ENCODE measurements at regions not wholly inside any gene's neighbourhood (a gene's known extent, or its start where the extent isn't known, plus 50 kb on each side); places are given as distances from the start of the nearest gene placed in this dataset.
"Not testable (repeated sequence)": the region's sequence is repeated elsewhere in the genome, so short reads cannot be mapped to it uniquely, and the experiment has no call there.

- DNase-seq (peak in 1 of 5 donors; percentile 4), FAIRE-seq (no peak)
- Histone ChIP-seq H3K9ac (ENCODE audit: low read length in 3 of 3) (no peak overlapping the region), H3K27ac (ENCODE audit: low read depth in 2 of 2, low read length in 2 of 2) (no peak overlapping the region), H3K9me3 (ENCODE audit: control insufficient read depth in 2 of 3, insufficient read depth in 1 of 3, low read length in 3 of 3) (no peaks in the 10 kb centered on the region), H3K4me3 (ENCODE audit: low read length in 3 of 3) (no peak overlapping the region), H3K4me1 (ENCODE audit: control insufficient read depth in 2 of 3, insufficient read depth in 2 of 3, low read depth in 1 of 3, low read length in 3 of 3) (no peaks in the 10 kb centered on the region), H3K27me3 (ENCODE audit: control insufficient read depth, insufficient read depth, low read length) (no peaks in the 10 kb centered on the region), H3K36me3 (ENCODE audit: control insufficient read depth in 2 of 3, insufficient read depth in 3 of 3, low read length in 3 of 3) (no peaks in the 10 kb centered on the region)
- intact Hi-C loops (cut with DNase I): no loop called here
- TF ChIP-seq CTCF (IDR thresholded peaks at IDR 0.05; ENCODE audit: borderline replicate concordance, extremely low read depth, insufficient read depth): no peak
Measured at GRCh38 chr6:137631323-137631722, 137.1 kb upstream of the OLIG3 start.

- H3K36me3 ChIP-seq (ENCODE audit: control insufficient read depth in 2 of 3, insufficient read depth in 3 of 3, low read length in 3 of 3); DNase-seq; H3K4me1 ChIP-seq (ENCODE audit: control insufficient read depth in 2 of 3, insufficient read depth in 2 of 3, low read depth in 1 of 3, low read length in 3 of 3); intact Hi-C loops (cut with DNase I); H3K4me3 ChIP-seq (ENCODE audit: low read length in 3 of 3); FAIRE-seq; H3K27ac ChIP-seq (ENCODE audit: low read depth in 2 of 2, low read length in 2 of 2); H3K9me3 ChIP-seq (ENCODE audit: control insufficient read depth in 2 of 3, insufficient read depth in 1 of 3, low read length in 3 of 3); H3K9ac ChIP-seq (ENCODE audit: low read length in 3 of 3); H3K27me3 ChIP-seq (ENCODE audit: control insufficient read depth, insufficient read depth, low read length): not testable (repeated sequence)
Measured at GRCh38 chr6:137634177-137634576, 140.0 kb upstream of the OLIG3 start.

GRCh38 chr6:137637121-137637520 lies 142.9 kb upstream of the OLIG3 start:
- Histone ChIP-seq H3K4me1 (ENCODE audit: control insufficient read depth in 2 of 3, insufficient read depth in 2 of 3, low read depth in 1 of 3, low read length in 3 of 3) (no peaks in the 10 kb centered on the region), H3K9me3 (ENCODE audit: control insufficient read depth in 2 of 3, insufficient read depth in 1 of 3, low read length in 3 of 3) (no peaks in the 10 kb centered on the region), H3K9ac (ENCODE audit: low read length in 3 of 3) (no peak overlapping the region), H3K27ac (ENCODE audit: low read depth in 2 of 2, low read length in 2 of 2) (no peak overlapping the region), H3K36me3 (ENCODE audit: control insufficient read depth in 2 of 3, insufficient read depth in 3 of 3, low read length in 3 of 3) (no peaks in the 10 kb centered on the region), H3K27me3 (ENCODE audit: control insufficient read depth, insufficient read depth, low read length) (no peaks in the 10 kb centered on the region), H3K4me3 (ENCODE audit: low read length in 3 of 3) (no peak overlapping the region)
- intact Hi-C loops (cut with DNase I): no loop called here
- FAIRE-seq: no peak
- TF ChIP-seq CTCF (IDR thresholded peaks at IDR 0.05; ENCODE audit: borderline replicate concordance, extremely low read depth, insufficient read depth): no peak
- DNase-seq: peak in 3 of 5 donors; percentile 13 to 85 (median 62)

GRCh38 chr6:137638926-137639706 lies 144.9 kb upstream of the OLIG3 start:
- no peaks in the 10 kb centered on the region for H3K36me3 ChIP-seq (ENCODE audit: control insufficient read depth in 2 of 3, insufficient read depth in 3 of 3, low read length in 3 of 3)
- no peaks in the 10 kb centered on the region for H3K9me3 ChIP-seq (ENCODE audit: control insufficient read depth in 2 of 3, insufficient read depth in 1 of 3, low read length in 3 of 3)
- FAIRE-seq: no peak
- no peak for DNase-seq
- H3K4me1 ChIP-seq (ENCODE audit: control insufficient read depth in 2 of 3, insufficient read depth in 2 of 3, low read depth in 1 of 3, low read length in 3 of 3): no peaks in the 10 kb centered on the region
- no peak for TF ChIP-seq CTCF (IDR thresholded peaks at IDR 0.05; ENCODE audit: borderline replicate concordance, extremely low read depth, insufficient read depth)
- no peak overlapping the region for H3K27ac ChIP-seq (ENCODE audit: low read depth in 2 of 2, low read length in 2 of 2)
- intact Hi-C loops (cut with DNase I): no loop called here
- no peaks in the 10 kb centered on the region for H3K27me3 ChIP-seq (ENCODE audit: control insufficient read depth, insufficient read depth, low read length)
- H3K9ac ChIP-seq (ENCODE audit: low read length in 3 of 3): no peak overlapping the region
- H3K4me3 ChIP-seq (ENCODE audit: low read length in 3 of 3): no peak overlapping the region
